ENCODE measurements at regions not wholly inside any gene's neighbourhood (a gene's known extent, or its start where the extent isn't known, plus 50 kb on each side); places are given as distances from the start of the nearest gene placed in this dataset.
A peak's percentile ranks its signal among the peaks of the same experiment; 100 is the strongest.

GRCh38 chr12:104858611-104859543 lies 99.2 kb downstream of the SLC41A2 start:
- no peak for DNase-seq

GRCh38 chr12:104856531-104856930 lies 101.6 kb downstream of the SLC41A2 start:
- no peak for DNase-seq

GRCh38 chr12:104855599-104855998 lies 102.5 kb downstream of the SLC41A2 start:
- DNase-seq = no peak

GRCh38 chr12:104852896-104853295 lies 105.2 kb downstream of the SLC41A2 start:
- no peak for DNase-seq

- DNase-seq = no peak
These were observed 106.0 kb downstream of the SLC41A2 start for GRCh38 chr12:104852102-104852501.

GRCh38 chr12:104850781-104851180 lies 107.3 kb downstream of the SLC41A2 start:
- no peak for DNase-seq

- DNase-seq = no peak
These were observed 111.9 kb downstream of the SLC41A2 start for GRCh38 chr12:104846056-104846767.

GRCh38 chr12:104844123-104844522 lies 114.0 kb downstream of the SLC41A2 start:
- DNase-seq = no peak

GRCh38 chr12:104840262-104840661 lies 117.8 kb downstream of the SLC41A2 start:
- DNase-seq = no peak

GRCh38 chr12:104835317-104835716 lies 122.8 kb downstream of the SLC41A2 start:
- DNase-seq = no peak

- no peak for DNase-seq
These were observed 123.5 kb downstream of the SLC41A2 start for GRCh38 chr12:104834607-104835006.

GRCh38 chr12:104833756-104834155 lies 124.3 kb downstream of the SLC41A2 start:
- no peak for DNase-seq

- DNase-seq = no peak
These were observed 130.1 kb downstream of the SLC41A2 start for GRCh38 chr12:104828015-104828414.

GRCh38 chr12:104827587-104827986 lies 130.5 kb downstream of the SLC41A2 start:
- peak in 1 of 2 donors; percentile 9 for DNase-seq

GRCh38 chr12:104825408-104825807 lies 132.7 kb downstream of the SLC41A2 start:
- DNase-seq = no peak

GRCh38 chr12:104823985-104824461 lies 134.1 kb downstream of the SLC41A2 start:
- DNase-seq = no peak

- no peak for DNase-seq
These were observed 135.1 kb downstream of the SLC41A2 start for GRCh38 chr12:104822941-104823340.

GRCh38 chr12:104816845-104817503 lies 141.1 kb downstream of the SLC41A2 start:
- no peak for DNase-seq

- no peak for DNase-seq
These were observed 142.2 kb downstream of the SLC41A2 start for GRCh38 chr12:104815935-104816334.

- DNase-seq = no peak
These were observed 143.1 kb downstream of the SLC41A2 start for GRCh38 chr12:104814944-104815343.

Measured in activated CD4-positive, alpha-beta T cell treated with anti-CD3 and anti-CD28 coated beads for 4 hours (primary cell).